ENCODE measurements at regions not wholly inside any gene's neighbourhood (a gene's known extent, or its start where the extent isn't known, plus 50 kb on each side); places are given as distances from the start of the nearest gene placed in this dataset.
"Not testable (repeated sequence)": the region's sequence is repeated elsewhere in the genome, so short reads cannot be mapped to it uniquely, and the experiment has no call there.

GRCh38 chr15:84360902-84361301, 125.3 kb downstream of the GOLGA6L4 start:
- DNase-seq = not testable (repeated sequence)

GRCh38 chr15:84384421-84384820, 148.8 kb downstream of the GOLGA6L4 start:
- DNase-seq = not testable (repeated sequence)

GRCh38 chr15:84387086-84387485, 151.5 kb downstream of the GOLGA6L4 start:
- no peak for DNase-seq

- not testable (repeated sequence) for DNase-seq
These were observed 152.6 kb downstream of the GOLGA6L4 start for GRCh38 chr15:84388201-84388600.

- DNase-seq = not testable (repeated sequence)
These were observed 153.1 kb downstream of the GOLGA6L4 start for GRCh38 chr15:84388638-84389037.

- not testable (repeated sequence) for DNase-seq
These were observed 154.8 kb downstream of the GOLGA6L4 start for GRCh38 chr15:84390324-84390723.

GRCh38 chr15:84391191-84391590, 155.6 kb downstream of the GOLGA6L4 start:
- DNase-seq = no peak

- DNase-seq = not testable (repeated sequence)
These were observed 156.4 kb downstream of the GOLGA6L4 start for GRCh38 chr15:84392020-84392419.

GRCh38 chr15:84393386-84393936, 157.9 kb downstream of the GOLGA6L4 start:
- not testable (repeated sequence) for DNase-seq

GRCh38 chr15:84393966-84394365, 158.4 kb downstream of the GOLGA6L4 start:
- not testable (repeated sequence) for DNase-seq

GRCh38 chr15:84395384-84395783, 159.8 kb downstream of the GOLGA6L4 start:
- not testable (repeated sequence) for DNase-seq

GRCh38 chr15:84395881-84396280, 160.3 kb downstream of the GOLGA6L4 start:
- DNase-seq = not testable (repeated sequence)

- DNase-seq = not testable (repeated sequence)
These were observed 161.5 kb downstream of the GOLGA6L4 start for GRCh38 chr15:84397066-84397465.

GRCh38 chr15:84398087-84398486, 162.5 kb downstream of the GOLGA6L4 start:
- not testable (repeated sequence) for DNase-seq

- no peak for DNase-seq
These were observed 163.5 kb downstream of the GOLGA6L4 start for GRCh38 chr15:84398763-84399701.

- DNase-seq = no peak
These were observed 164.6 kb downstream of the GOLGA6L4 start for GRCh38 chr15:84400017-84400740.

GRCh38 chr15:84400820-84401219, 165.2 kb downstream of the GOLGA6L4 start:
- no peak for DNase-seq

- not testable (repeated sequence) for DNase-seq
These were observed 165.9 kb downstream of the GOLGA6L4 start for GRCh38 chr15:84401461-84401860.

- not testable (repeated sequence) for DNase-seq
These were observed 166.6 kb downstream of the GOLGA6L4 start for GRCh38 chr15:84401891-84402840.

GRCh38 chr15:84402856-84403608, 167.5 kb downstream of the GOLGA6L4 start:
- DNase-seq = no peak

GRCh38 chr15:84409357-84409756, 173.8 kb downstream of the GOLGA6L4 start:
- not testable (repeated sequence) for DNase-seq

All from activated CD4-positive, alpha-beta T cell treated with anti-CD3 and anti-CD28 coated beads for 48 hours (primary cell).